ENCODE measurements at regions not wholly inside any gene's neighbourhood (a gene's known extent, or its start where the extent isn't known, plus 50 kb on each side); places are given as distances from the start of the nearest gene placed in this dataset.

DNA sequence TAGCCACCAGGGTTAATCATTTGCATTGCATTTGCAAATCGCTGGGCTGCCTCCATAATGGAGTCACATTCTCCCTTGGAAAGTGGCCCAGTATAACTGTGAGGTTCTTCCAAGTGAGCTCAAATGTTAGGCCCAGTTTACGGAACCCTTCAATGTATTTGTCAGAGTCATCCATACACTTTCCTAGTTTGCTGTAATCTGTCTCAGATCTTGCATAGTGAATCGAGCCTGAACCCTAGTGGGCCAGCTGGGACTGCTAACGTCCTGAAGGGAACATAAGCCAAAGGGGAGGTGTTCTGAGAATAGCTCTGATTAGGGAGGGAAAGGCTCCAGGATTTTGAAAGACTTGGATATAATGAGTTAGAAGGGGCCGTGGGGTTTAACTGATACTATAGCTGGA lies 406.3 kb downstream of the SLC6A15 start:
- TF ChIP-seq CTCF (IDR thresholded peaks at IDR 0.05 in 8 of 11, conservative IDR thresholded peaks at IDR 0.05 in 3 of 11) (no peak), POLR2AphosphoS5 (IDR thresholded peaks at IDR 0.05) (no peak), POLR2A (IDR thresholded peaks at IDR 0.05) (no peak)

Measured in spleen (tissue), 7 donors.